HG03571 (cell line): ENCODE measurements at regions not wholly inside any gene's neighbourhood (a gene's known extent, or its start where the extent isn't known, plus 50 kb on each side); places are given as distances from the start of the nearest gene placed in this dataset.
"Not testable (repeated sequence)": the region's sequence is repeated elsewhere in the genome, so short reads cannot be mapped to it uniquely, and the experiment has no call there.

Source experiments
- ATAC-seq: cut with Tn5 transposase; IDR thresholded peaks from one replicate; pipeline ENCODE4 v1.9.1; 2021; ENCODE audit not compliant: unreplicated experiment

- ATAC-seq, result no peak
Observed at GRCh38 chr2:207321514-207321913, 155.8 kb upstream of the KLF7 start.

DNA sequence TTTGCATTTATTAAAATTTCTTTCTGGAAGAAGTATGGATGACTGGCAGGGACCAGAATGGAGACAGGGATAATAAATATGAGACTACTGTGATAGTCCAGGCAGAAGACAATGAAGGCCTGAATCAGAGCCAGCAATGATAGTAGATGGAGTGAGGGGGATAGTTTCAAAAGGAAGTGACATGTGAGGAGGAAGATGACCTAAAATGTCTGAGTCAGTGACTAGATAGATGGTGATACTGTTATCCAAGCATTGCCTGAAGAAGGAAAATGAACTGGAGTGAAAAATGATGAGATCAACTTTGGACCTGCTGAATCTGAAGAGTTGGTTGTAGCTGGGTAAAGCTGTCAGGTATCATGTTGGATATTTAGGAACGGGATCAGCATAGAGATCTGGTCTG, 158.3 kb upstream of the KLF7 start:
- no peak for ATAC-seq

GRCh38 chr2:207327513-207327912, 161.8 kb upstream of the KLF7 start:
- ATAC-seq, result no peak

- peak; percentile 41 for ATAC-seq
Observed at GRCh38 chr2:207328944-207329386, 163.2 kb upstream of the KLF7 start.

DNA sequence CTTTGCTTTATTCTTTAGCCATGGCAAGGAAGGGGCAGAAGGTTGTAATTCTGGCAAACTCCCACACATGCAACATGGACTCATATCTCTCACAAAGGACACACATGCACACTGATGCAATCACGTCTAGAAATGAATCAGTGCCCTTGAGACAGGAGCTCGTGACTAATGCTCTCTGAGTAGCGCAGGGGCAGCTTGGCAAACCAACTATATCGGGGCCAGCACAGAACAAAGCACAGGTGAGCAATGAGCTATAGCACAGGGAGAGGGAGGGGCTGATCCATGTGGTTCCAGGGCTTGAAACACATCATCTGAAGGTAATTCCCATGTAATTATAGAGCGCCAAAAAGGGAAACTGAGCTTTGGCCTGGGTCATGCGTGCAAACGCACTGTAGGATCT, 165.2 kb upstream of the KLF7 start:
- ATAC-seq, result peak; percentile 42

DNA sequence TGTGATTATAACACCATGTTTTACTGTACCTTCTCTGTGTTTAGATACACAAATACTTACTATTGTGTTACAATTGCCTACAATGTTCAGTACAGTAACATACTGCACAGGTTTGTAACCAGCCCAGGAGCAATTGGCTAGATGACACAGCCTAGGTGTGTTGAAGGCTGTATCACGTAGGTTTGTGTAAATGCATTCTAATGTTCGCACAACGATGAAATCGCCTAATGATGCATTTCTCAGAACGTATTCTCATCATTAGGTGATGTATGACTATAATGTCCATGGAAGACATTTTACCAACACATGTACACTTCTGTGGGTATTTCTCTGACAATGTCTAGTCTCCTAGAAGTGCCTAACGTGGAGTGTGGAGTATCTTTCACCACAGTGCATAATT, 165.9 kb upstream of the KLF7 start:
- ATAC-seq, result no peak

- no peak for ATAC-seq
Observed at GRCh38 chr2:207332480-207333212, 166.9 kb upstream of the KLF7 start.

- no peak for ATAC-seq
Observed at GRCh38 chr2:207333599-207334300, 168.0 kb upstream of the KLF7 start.

DNA sequence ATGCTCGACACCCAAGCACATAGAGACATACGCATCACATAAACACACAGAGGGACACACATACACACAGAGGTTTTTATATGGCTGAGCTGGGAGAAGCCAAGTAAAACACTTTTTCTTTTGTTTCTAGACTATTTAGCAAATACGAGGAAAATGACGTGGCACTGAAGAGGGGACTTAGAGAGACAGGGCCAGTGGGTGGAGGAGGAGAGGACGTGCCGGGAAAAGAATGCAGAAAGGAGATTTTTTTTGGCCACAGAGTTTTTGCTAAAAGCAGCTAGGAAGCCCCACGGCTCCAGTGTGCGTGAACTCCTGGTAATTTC, 168.5 kb upstream of the KLF7 start:
- no peak for ATAC-seq

DNA sequence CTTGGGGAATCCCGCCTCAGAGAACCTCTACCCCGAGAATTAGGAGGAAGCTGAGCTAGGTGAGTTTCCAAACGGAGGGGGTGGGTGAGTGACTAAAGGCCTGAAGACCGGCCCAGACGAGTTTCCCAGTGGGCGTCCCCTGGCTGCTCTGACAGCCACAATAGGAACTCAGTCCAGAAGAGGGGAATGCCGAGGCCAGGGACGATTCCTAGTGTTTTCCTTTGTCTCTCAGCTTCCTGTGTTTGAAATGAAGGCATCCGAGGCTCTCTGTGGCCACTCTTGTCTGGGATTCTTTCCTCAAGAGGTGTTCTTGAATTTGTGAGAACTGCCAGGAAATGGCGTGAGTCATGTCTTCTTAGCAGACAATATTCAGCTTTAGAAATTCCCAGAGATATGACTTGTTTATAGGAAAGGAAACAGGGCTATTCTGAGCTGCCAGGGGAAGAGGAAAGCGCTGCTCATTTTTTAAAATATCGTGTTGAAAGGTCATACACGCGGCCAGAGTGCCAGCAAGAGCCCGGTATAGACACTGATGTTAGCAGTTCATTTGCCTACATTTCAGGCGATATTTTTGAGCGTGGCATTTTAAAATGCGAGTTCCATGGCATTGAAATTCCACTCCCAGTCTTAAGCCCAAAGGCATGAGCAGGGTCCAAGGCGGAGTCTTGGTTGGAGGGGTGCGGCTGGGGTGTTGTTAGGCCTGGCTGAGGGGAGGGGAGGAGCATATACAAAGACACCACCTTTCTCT, 169.1 kb upstream of the KLF7 start:
- ATAC-seq, result peak; percentile 24

- ATAC-seq, result no peak
Observed at GRCh38 chr2:207337234-207338219, 171.8 kb upstream of the KLF7 start.

- ATAC-seq, result no peak
Observed at GRCh38 chr2:207338220-207338607, 172.5 kb upstream of the KLF7 start.

- no peak for ATAC-seq
Observed at GRCh38 chr2:207338610-207339009, 172.9 kb upstream of the KLF7 start.

- no peak for ATAC-seq
Observed at GRCh38 chr2:207341112-207341750, 175.5 kb upstream of the KLF7 start.

DNA sequence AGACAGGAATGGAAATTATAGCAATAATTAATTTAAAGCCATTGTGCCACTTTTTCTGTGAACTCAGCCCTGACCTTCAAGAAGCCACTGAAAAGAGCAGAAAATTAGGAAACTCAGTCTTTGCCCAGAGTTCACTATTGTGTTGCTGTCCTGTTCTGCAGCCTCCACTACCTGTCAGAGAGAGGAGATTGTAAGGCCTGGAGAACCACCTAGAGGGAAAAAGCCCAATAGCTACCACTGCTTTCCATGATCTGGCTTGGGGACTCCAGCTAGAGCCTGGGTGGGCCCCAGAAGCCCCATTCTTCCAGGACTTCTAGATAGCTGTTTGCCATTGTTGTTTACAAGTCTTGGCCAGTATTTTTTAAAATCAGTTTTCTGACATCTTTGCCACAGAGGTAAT, 176.1 kb upstream of the KLF7 start:
- no peak for ATAC-seq

DNA sequence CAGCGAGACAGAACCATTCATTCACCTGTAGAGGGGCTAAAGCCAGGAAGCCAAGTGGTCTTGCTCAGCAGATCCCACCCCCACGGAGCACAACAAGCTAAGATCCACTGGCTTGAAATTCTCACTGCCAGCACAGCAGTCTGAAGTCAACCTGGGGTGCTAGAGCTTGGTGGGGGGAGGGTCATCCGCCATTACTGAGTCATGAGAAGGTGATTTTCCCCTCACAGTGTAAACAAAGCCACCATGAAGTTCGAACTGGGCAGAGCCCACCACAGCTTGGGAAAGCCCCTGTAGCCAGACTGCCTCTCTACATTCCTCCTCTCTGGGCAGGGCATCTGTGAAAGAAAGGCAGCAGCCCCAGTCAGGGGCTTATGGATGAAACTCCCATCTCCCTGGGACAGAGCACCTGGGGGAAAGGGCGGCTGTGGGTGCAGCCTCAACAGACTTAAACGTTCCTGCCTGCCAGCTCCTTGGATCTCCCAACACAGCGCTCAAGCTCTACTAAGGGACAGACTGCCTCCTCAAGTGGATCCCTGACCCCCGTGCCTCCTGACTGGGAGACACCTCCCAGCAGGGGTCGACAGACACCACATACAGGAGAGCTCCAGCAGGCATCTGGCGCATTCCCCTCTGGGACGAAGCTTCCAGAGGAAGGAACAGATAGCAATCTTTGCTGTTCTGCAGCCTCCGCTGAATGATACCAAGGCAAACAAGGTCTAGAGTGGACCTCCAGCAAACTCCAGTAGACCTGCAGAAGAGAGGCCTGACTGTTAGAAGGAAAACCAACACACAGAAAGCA, 179.0 kb upstream of the KLF7 start:
- ATAC-seq, result not testable (repeated sequence)

DNA sequence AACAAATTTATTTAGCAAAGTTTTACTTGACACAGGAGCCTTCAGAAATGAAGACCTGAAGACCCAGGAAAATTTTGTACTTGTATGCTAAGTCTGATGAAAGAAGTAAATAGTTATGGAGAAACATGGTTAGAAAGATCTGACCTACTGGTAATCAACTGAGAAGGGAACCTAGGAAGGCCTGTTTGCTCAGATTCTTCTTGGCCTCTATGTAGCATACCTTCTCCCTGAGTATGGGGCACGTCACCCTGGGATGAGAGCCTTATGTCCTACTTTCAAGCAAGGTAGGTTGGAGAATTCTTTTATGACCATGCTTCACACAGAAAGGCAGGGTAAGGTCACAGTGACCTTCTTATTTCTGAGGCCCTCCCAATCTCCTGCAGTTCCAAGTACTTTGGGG, 178.6 kb upstream of the CREB1 start:
- ATAC-seq, result no peak

DNA sequence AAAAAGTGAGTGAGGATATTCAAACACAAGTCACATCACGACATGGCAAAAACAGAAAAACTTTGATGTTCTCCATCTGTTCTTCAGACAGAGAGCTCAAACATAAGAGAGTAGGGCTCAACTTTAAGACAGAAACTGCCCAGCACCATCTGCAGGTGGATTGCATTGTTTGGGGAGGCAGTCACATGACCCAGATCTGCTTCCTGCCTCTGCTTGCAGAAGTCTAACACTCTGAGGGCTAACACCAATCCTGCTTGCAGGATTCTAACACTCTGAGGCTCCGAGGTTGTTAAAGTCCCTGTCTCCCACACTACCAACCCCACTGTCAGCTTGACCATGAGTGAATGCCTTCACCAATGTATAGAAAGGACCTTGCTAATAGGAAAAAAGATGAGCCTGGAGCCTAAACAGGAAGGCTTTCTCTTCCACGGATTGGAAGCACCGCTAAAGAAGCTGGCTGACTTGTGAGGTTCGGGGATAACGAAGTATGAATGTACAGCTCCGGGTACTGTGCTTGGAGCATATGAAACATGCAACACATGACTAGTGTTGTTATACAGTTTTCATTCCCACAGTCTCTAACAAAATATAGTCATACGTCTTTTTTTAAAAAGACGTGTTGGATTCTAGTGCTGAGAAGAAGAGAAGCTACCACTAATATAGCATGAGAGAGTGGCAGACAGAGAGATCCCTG, 176.6 kb upstream of the CREB1 start:
- ATAC-seq, result peak; percentile 57

DNA sequence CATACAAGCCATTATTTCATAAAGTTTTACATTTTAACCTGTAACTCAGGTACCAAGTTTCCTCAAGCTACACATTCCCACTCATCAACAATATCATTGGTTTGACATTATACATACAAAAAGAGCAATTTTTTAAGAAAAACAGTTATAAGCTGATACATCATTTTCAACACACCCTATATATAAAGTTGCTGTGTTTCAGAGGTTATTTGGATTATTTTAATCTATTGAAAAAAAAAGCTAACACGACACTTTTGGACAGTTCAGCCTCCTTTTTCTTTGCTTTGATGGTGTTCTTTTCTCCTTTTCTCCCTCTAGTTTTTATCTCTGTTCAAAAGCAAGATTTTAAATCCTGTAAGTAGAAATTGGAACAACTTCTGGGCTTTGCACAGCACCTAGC, 175.9 kb upstream of the CREB1 start:
- no peak for ATAC-seq
